Kidney (tissue), 13 donors: ENCODE measurements at regions not wholly inside any gene's neighbourhood (a gene's known extent, or its start where the extent isn't known, plus 50 kb on each side); places are given as distances from the start of the nearest gene placed in this dataset.

ENCODE experiments used
- DNase-seq, 5 donors: peaks; one replicate each; pipeline ENCODE4 v3.0.0-alpha.2; 2013 to 2020
- FAIRE-seq: peaks from 2 replicates; lab custom pipeline; 2012; peaks lifted over from hg19 to GRCh38; lab: Jason Lieb, UNC
- H3K27ac ChIP-seq, 2 donors: one replicate each; pipeline ENCODE4 v1.7.0; 2013; ENCODE audit warnings: low read depth in 2 of 2, low read length in 2 of 2, inconsistent platforms in 1 of 2
- H3K27me3 ChIP-seq: one replicate; pipeline ENCODE4 v1.7.1; 2013; ENCODE audit warnings: low read length, inconsistent platforms; ENCODE audit not compliant: control insufficient read depth, insufficient read depth
- H3K36me3 ChIP-seq, 3 donors: one replicate each; pipeline versions ENCODE4 v1.7.0 to v1.7.1; 2013; ENCODE audit warnings: low read length in 3 of 3, control low read depth in 1 of 3, inconsistent platforms in 1 of 3; ENCODE audit not compliant: insufficient read depth in 3 of 3, control insufficient read depth in 2 of 3
- H3K4me1 ChIP-seq, 3 donors: one replicate each; pipeline versions ENCODE4 v1.7.0 to v1.7.1; 2013; ENCODE audit warnings: low read length in 3 of 3, inconsistent platforms in 1 of 3, low read depth in 1 of 3; ENCODE audit not compliant: control insufficient read depth in 2 of 3, insufficient read depth in 2 of 3
- H3K4me3 ChIP-seq, 3 donors: one replicate each; pipeline versions ENCODE4 v1.7.0 to v1.8.1; 2013; ENCODE audit warnings: low read length in 3 of 3, control low read depth in 1 of 3, inconsistent platforms in 1 of 3
- H3K9ac ChIP-seq, 3 donors: one replicate each; pipeline versions ENCODE4 v1.7.0 to v1.7.1; 2013; ENCODE audit warnings: low read length in 3 of 3, control low read depth in 1 of 3, inconsistent platforms in 1 of 3
- H3K9me3 ChIP-seq, 3 donors: one replicate each; pipeline versions ENCODE4 v1.7.0 to v1.7.1; 2013; ENCODE audit warnings: low read length in 3 of 3, control low read depth in 1 of 3, inconsistent platforms in 1 of 3; ENCODE audit not compliant: control insufficient read depth in 2 of 3, insufficient read depth in 1 of 3
- CTCF ChIP-seq: IDR thresholded peaks from 3 replicates; pipeline ENCODE4 v1.5.1; 2012; ENCODE audit warnings: mild to moderate bottlenecking, moderate library complexity, borderline replicate concordance; ENCODE audit not compliant: insufficient read depth; ENCODE audit errors: extremely low read depth
- intact Hi-C: fragments of 100-400 bp; cut with DNase I; formaldehyde crosslinking; loops from one replicate; pipeline ENCODE4 v1.11.1; 2022
- donor health status: control.
- donor health status: control.
- donor health status: control.
- donor health status: control.
- donor health status: control.
- donor health status: DM: yes; HTN: yes; CAD: no.
- donor health status: Normal renal cell carcinoma (clear cell type).

- no peaks in the 10 kb centered on the region for H3K36me3 ChIP-seq
- H3K9ac ChIP-seq: no peak overlapping the region
- no peaks in the 10 kb centered on the region for H3K9me3 ChIP-seq
- H3K27ac ChIP-seq: no peak overlapping the region
- FAIRE-seq (no peak), DNase-seq (no peak)
- H3K27me3 ChIP-seq: no peaks in the 10 kb centered on the region
- intact Hi-C loops: loop anchor here (10.0 kb wide), 1 partner anchor 526 kb away; no protein-coding TSS in a partner anchor
- H3K4me1 ChIP-seq: no peaks in the 10 kb centered on the region
- H3K4me3 ChIP-seq: no peak overlapping the region
- TF ChIP-seq CTCF: no peak
Measured at GRCh38 chr12:3968523-3968922, 95.3 kb upstream of the PARP11 start.

- Histone ChIP-seq H3K27ac (no peak overlapping the region), H3K36me3 (no peaks in the 10 kb centered on the region), H3K9ac (no peak overlapping the region), H3K4me3 (no peak overlapping the region), H3K4me1 (no peaks in the 10 kb centered on the region), H3K27me3 (no peaks in the 10 kb centered on the region), H3K9me3 (no peaks in the 10 kb centered on the region)
- TF ChIP-seq CTCF: no peak
- FAIRE-seq (no peak), DNase-seq (no peak)
- intact Hi-C loops: loop anchor here (10.0 kb wide), 1 partner anchor 527 kb away; no protein-coding TSS in a partner anchor
Measured at GRCh38 chr12:3967556-3968160, 94.5 kb upstream of the PARP11 start.

GRCh38 chr12:3966376-3966775 lies 93.2 kb upstream of the PARP11 start:
- H3K4me1 ChIP-seq: no peaks in the 10 kb centered on the region
- no peak overlapping the region for H3K27ac ChIP-seq
- intact Hi-C loops: loop anchor here (10.0 kb wide), 1 partner anchor 528 kb away; no protein-coding TSS in a partner anchor
- no peak for TF ChIP-seq CTCF
- DNase-seq (no peak), FAIRE-seq (no peak)
- no peaks in the 10 kb centered on the region for H3K36me3 ChIP-seq
- no peak overlapping the region for H3K9ac ChIP-seq
- H3K4me3 ChIP-seq: no peak overlapping the region
- no peaks in the 10 kb centered on the region for H3K27me3 ChIP-seq
- H3K9me3 ChIP-seq: no peaks in the 10 kb centered on the region
